Retinal pigment epithelial cell (primary cell): ENCODE measurements at regions not wholly inside any gene's neighbourhood (a gene's known extent, or its start where the extent isn't known, plus 50 kb on each side); places are given as distances from the start of the nearest gene placed in this dataset.

Experiments
- DNase-seq: peaks from one replicate; pipeline ENCODE4 v3.0.0-alpha.2; 2010; ENCODE audit warnings: low read depth
- H3K4me3 ChIP-seq: 2 replicates; pipeline ENCODE4 v1.5.1; 2011; ENCODE audit warnings: mild to moderate bottlenecking, low read length, control low read depth, moderate library complexity
- TF ChIP-seq, protein P1 (sequence below): conservative IDR thresholded peaks from 2 replicates; pipeline ENCODE4 v1.5.1; 2011; ENCODE audit warnings: low read depth, low read length, control low read depth, inconsistent platforms

DNA sequence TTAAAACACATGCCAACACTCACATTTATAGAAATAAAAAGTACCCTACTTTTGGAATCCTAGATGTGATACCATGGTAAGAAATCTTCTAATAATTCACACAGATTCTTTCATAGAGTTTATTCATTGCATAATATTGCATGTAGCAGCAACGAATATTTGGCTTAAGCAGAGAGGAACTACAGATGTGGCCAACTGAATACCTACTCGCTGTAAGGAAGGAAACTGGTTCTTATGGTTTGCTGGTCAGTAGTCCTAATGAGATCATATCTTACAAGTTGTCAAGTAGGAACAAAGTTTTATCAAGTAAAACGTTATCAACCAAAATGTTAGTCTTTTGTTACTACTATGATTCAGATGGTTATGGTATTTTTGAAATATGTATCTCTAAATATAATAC is 996.1 kb downstream of the PDHA2 start:
- no peak overlapping the region for H3K4me3 ChIP-seq
- no peak for DNase-seq
- TF ChIP-seq, protein P1, sequence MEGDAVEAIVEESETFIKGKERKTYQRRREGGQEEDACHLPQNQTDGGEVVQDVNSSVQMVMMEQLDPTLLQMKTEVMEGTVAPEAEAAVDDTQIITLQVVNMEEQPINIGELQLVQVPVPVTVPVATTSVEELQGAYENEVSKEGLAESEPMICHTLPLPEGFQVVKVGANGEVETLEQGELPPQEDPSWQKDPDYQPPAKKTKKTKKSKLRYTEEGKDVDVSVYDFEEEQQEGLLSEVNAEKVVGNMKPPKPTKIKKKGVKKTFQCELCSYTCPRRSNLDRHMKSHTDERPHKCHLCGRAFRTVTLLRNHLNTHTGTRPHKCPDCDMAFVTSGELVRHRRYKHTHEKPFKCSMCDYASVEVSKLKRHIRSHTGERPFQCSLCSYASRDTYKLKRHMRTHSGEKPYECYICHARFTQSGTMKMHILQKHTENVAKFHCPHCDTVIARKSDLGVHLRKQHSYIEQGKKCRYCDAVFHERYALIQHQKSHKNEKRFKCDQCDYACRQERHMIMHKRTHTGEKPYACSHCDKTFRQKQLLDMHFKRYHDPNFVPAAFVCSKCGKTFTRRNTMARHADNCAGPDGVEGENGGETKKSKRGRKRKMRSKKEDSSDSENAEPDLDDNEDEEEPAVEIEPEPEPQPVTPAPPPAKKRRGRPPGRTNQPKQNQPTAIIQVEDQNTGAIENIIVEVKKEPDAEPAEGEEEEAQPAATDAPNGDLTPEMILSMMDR: no peak

DNA sequence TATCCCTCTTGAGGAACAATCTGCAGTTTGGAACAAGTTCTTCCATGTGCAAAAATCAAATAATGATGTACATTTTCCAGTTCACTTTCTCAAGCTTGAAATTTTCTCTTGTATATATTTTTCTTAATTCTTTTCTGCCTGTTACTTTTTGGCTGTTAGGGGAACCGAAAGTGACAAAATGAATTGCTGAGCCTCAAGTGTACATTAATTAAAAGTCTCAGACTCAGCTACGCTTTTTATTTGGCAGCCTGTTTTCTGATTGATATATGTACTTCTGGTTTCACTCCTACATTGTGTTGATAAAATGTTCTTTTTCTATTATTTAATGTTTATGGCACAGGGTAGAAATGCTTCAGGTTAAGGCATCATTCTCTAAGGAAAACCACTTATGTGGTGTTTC is 999.5 kb downstream of the PDHA2 start:
- DNase-seq: no peak
- TF ChIP-seq, protein P1: no peak
- H3K4me3 ChIP-seq: no peak overlapping the region

DNA sequence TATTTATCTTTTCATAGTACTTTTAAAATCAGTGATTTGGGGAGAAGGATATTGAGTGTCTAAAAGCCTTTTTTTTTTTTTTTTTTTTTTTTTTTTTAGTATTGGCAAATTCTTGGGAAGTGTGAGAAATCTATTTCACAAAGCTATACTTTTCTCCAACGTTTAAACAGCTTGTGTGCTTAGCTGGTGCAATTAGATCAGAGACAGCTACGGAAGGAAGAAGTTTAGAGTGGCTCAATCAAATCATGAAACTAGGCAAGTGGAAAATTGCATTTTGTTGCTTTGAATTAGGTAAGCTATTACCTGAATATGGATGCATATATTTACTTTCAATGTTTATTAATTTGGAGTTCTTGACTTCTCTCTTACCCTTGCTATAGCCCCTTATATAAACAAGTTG is 1001.9 kb downstream of the PDHA2 start:
- H3K4me3 ChIP-seq: no peak overlapping the region
- TF ChIP-seq, protein P1: no peak
- no peak for DNase-seq

DNA sequence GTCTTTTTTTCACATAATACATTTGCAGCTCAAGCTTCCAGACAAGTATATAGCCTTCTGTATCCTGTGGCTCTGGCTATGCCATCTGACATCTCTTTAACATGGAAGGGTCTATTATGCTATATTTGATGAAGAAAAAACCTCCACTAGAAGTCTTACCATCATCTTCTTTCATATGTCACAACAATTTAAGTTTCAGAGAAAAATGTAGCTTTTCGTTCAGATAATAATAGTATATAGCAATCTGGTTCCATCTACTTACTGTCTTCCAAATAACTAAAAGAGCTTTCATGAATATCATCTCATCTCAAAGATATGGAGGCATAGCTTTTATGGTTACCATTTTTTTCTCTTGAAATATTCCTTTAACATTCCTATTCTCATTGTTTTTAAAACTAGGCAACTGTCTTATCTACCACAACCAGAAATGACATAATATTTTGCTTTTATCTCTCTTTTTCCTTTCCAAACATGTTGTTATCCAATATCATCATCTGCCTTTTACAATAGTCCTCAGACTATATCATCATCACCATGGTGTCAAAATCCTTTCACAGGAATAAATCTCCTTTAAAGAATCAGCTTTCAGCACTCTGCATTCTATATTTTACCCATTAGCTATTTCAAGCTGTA is 1005.1 kb downstream of the PDHA2 start:
- no peak overlapping the region for H3K4me3 ChIP-seq
- TF ChIP-seq, protein P1: no peak

DNA sequence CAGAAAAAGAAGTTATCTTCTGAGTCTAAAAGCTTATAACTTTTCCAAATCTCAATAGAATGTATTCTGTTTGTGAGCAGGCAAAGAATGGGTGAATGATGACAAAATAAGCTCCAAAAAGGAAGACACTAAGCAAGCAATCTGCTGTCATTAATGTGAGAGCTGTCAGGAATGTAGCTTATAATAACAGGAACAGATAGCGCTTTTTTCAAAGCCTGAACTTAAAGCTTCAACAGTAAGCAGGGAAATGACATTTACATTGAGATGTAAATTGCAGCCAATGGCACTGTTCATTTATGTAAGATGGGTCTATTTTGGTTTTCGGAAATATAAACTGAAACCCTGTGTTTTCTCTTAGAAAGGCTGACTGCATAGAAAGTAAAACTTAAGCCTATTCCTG is 1005.9 kb downstream of the PDHA2 start:
- no peak overlapping the region for H3K4me3 ChIP-seq
- no peak for DNase-seq
- TF ChIP-seq, protein P1: no peak

More for the DNA sequence above, 1005.1 kb downstream of the PDHA2 start:
- no peak for DNase-seq

DNA sequence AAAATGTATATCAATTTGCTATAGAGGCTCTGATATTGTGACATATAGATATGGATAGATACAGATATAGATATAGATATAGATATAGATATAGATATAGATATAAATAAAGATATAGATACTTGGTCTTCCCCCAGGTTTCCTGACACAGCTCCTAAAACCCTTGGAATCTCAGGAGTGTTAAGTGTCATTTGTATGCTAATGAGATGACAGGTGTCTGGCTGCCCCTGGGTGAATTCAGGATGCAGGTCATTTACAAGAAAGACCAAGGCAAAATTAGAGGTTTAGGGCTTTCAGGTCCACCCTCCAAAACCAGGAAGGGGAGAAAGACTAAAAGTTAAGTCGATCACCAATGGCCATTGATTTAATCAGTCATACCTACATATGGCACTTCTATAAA is 1034.8 kb downstream of the PDHA2 start:
- no peak for DNase-seq
- TF ChIP-seq, protein P1: no peak
- no peak overlapping the region for H3K4me3 ChIP-seq

DNA sequence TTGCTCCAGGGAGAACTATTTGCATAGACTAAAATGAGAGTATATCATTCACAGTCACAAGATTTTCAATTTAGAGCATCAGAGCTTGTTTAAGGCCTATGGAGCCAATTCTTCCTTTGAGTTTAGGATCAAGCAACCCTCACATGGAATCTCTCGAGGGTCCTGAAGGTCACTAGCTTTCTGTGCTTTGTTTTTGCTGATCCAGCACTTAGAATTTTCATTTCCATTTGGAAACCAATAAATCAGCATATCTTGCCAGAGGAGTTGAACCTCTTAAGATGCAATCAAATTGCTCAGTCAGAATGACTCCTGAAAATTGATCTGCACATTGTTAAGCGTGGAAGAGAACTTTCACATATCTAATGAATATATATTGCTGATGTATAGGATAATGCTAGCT is 1039.6 kb downstream of the PDHA2 start:
- TF ChIP-seq, protein P1: no peak
- no peak overlapping the region for H3K4me3 ChIP-seq
- DNase-seq: no peak
